ENCODE measurements at regions not wholly inside any gene's neighbourhood (a gene's known extent, or its start where the extent isn't known, plus 50 kb on each side); places are given as distances from the start of the nearest gene placed in this dataset.
A peak's percentile ranks its signal among the peaks of the same experiment; 100 is the strongest.

DNA sequence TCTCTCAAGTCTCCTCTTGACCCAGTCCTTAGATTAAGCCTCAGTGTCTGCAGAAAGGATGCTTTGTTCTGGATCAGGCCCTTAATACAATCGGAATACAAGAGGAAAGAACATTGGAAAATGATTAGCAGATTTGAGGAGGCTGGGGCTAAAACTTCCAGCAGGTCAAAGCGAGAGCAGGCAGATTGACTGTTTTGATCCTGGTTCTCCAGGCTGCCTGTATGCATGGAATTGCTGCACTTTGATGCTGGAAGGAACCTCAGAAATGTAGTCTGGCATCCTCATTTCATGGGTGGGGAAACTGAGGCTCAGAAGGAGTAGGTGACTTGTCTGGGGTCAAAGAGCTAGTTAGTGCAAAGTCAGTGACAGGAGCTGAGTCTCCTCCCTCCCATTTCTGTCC lies 202.8 kb downstream of the EMX2 start:
- Histone ChIP-seq H4K8ac (ENCODE audit: low read depth, low read length) (no peak overlapping the region), H2BK15ac (ENCODE audit: low read length) (no peak overlapping the region)

DNA sequence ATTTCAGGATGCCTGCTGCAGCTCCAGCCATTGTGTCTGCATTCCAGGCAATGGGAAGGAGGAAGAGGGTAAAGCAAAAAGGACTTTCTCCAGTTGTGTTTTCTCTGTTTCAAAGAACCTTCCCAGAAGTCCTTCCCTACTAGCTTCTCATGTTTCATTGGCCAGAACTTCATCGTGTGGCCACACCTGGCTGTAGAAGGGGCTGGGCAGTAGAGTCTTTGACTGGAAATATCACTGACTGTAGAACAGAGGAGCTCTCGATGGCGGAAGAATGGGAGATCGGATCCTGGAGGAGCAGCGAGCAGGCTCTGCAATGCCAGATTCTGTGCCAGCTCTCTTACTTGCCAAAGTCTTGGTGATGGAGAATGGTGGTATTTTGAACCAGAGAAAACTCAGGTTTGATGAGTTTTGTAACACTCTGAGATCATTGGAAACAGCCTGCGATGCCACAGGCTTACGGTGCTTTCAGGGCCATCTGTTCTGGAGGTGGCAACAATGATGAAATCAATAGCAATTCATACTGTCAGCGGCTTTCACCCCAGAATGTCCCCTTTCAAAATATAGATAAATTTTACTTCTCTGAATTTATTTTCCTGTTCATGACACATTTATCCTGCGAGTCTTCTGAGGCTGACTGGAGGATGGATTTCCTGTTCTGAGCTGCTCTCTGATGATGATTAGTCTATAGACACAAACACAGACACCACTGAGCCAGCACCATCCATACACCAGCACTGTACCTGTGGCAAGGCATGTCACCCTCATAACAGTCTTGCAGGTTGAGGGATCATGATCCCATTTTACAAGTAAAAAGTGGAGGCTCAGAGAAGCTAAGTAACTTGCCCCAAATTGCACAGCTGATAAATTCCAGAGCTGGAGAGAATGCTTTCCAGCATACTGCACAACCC lies 204.2 kb downstream of the EMX2 start:
- Histone ChIP-seq H4K91ac (ENCODE audit: low read depth, low read length, poor library complexity) (no peak overlapping the region), H2AK5ac (ENCODE audit: low read depth, low read length) (peak overlapping the region; percentile 9), H3K4me3 (ENCODE audit: low read length in 2 of 2) (no peak overlapping the region), H3K4me1 (ENCODE audit: control insufficient read depth in 2 of 2, insufficient read depth in 1 of 2, low read depth in 1 of 2, low read length in 2 of 2) (no peaks in the 10 kb centered on the region), H3K4me2 (ENCODE audit: insufficient read depth, low read length, poor library complexity, severe bottlenecking) (no peak overlapping the region), H2BK120ac (ENCODE audit: low read depth, low read length) (no peak overlapping the region), H3K9ac (ENCODE audit: low read depth, low read length, poor library complexity) (no peak overlapping the region), H3K79me1 (ENCODE audit: low read depth, low read length) (no peaks in the 10 kb centered on the region), H3K36me3 (replicated peaks in 1 of 2; ENCODE audit: control insufficient read depth in 2 of 2, insufficient read depth in 2 of 2, low read length in 2 of 2) (no peaks in the 10 kb centered on the region), H3K18ac (ENCODE audit: low read length) (no peak overlapping the region), H3K9me3 (replicated peaks in 1 of 2; ENCODE audit: control insufficient read depth in 2 of 2, insufficient read depth in 1 of 2, low read depth in 1 of 2, low read length in 2 of 2) (no peaks in the 10 kb centered on the region), H3K4ac (ENCODE audit: low read length) (no peak overlapping the region), H3K27me3 (ENCODE audit: control insufficient read depth in 3 of 3, insufficient read depth in 3 of 3, low read depth in 1 of 3, low read length in 3 of 3) (no peaks in the 10 kb centered on the region), H2AFZ (ENCODE audit: low read length) (no peak overlapping the region), H2BK12ac (ENCODE audit: low read length) (no peak overlapping the region), H3K14ac (ENCODE audit: low read length) (no peak overlapping the region), H3K27ac (replicated peaks; ENCODE audit: low read length) (no peak overlapping the region), H2BK5ac (ENCODE audit: low read length) (no peak overlapping the region), H2BK15ac (ENCODE audit: low read length) (no peak overlapping the region), H4K8ac (ENCODE audit: low read depth, low read length) (no peak overlapping the region), H3K23ac (ENCODE audit: low read depth, low read length, poor library complexity) (no peak overlapping the region)
- no CpG with 5 or more reads among the region's 9 CpGs for WGBS, 2 donors (ENCODE audit: extremely low coverage in 2 of 2, insufficient read length in 2 of 2, insufficient replicate concordance in 1 of 2)
- no peak for DNase-seq (ENCODE audit: low spot score)

More for the DNA sequence above, 202.8 kb downstream of the EMX2 start:
- Histone ChIP-seq H3K4me2 (ENCODE audit: insufficient read depth, low read length, poor library complexity, severe bottlenecking) (no peak overlapping the region), H2BK5ac (ENCODE audit: low read length) (no peak overlapping the region), H3K4ac (ENCODE audit: low read length) (no peak overlapping the region), H3K4me3 (ENCODE audit: low read length in 2 of 2) (no peak overlapping the region), H4K91ac (ENCODE audit: low read depth, low read length, poor library complexity) (no peak overlapping the region), H3K27me3 (ENCODE audit: control insufficient read depth in 3 of 3, insufficient read depth in 3 of 3, low read depth in 1 of 3, low read length in 3 of 3) (no peaks in the 10 kb centered on the region), H2BK120ac (ENCODE audit: low read depth, low read length) (no peak overlapping the region), H3K9me3 (replicated peaks in 1 of 2; ENCODE audit: control insufficient read depth in 2 of 2, insufficient read depth in 1 of 2, low read depth in 1 of 2, low read length in 2 of 2) (no peaks in the 10 kb centered on the region), H2BK12ac (ENCODE audit: low read length) (no peak overlapping the region), H3K27ac (replicated peaks; ENCODE audit: low read length) (no peak overlapping the region), H3K9ac (ENCODE audit: low read depth, low read length, poor library complexity) (no peak overlapping the region), H2AFZ (ENCODE audit: low read length) (no peak overlapping the region), H2AK5ac (ENCODE audit: low read depth, low read length) (no peak overlapping the region), H3K36me3 (replicated peaks in 1 of 2; ENCODE audit: control insufficient read depth in 2 of 2, insufficient read depth in 2 of 2, low read length in 2 of 2) (no peaks in the 10 kb centered on the region), H3K4me1 (ENCODE audit: control insufficient read depth in 2 of 2, insufficient read depth in 1 of 2, low read depth in 1 of 2, low read length in 2 of 2) (peaks cover 0 to 7% of the 10 kb centered on the region in 2 donors), H3K18ac (ENCODE audit: low read length) (no peak overlapping the region), H3K14ac (ENCODE audit: low read length) (no peak overlapping the region), H3K79me1 (ENCODE audit: low read depth, low read length) (no peaks in the 10 kb centered on the region), H3K23ac (ENCODE audit: low read depth, low read length, poor library complexity) (no peak overlapping the region)
- DNase-seq (ENCODE audit: low spot score): no peak
- WGBS, 2 donors (ENCODE audit: extremely low coverage in 2 of 2, insufficient read length in 2 of 2, insufficient replicate concordance in 1 of 2): no CpG with 5 or more reads among the region's 2 CpGs

DNA sequence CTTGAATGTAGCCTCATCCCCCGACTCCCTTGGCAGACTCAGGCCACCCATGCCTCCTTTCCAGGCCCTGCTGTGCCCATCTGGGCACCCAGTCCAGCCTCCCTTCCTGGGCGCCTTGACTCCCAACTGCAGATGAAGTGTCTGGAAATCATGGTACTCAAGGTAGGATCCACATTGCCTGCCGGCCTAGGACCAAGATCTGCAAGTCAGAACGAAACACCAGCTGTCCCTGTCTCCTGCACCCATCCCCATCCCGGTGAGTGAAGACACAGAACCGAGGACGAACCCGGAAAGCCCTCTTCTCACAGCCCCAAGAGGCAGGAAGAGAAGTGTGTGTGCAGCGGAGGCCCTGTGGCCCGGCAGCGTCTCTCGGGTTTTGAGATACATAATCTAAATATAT lies 205.1 kb downstream of the EMX2 start:
- no peak overlapping the region for H3K27ac ChIP-seq (replicated peaks; ENCODE audit: low read length)
- H3K27me3 ChIP-seq (ENCODE audit: control insufficient read depth in 3 of 3, insufficient read depth in 3 of 3, low read depth in 1 of 3, low read length in 3 of 3): no peaks in the 10 kb centered on the region
- H4K8ac ChIP-seq (ENCODE audit: low read depth, low read length): no peak overlapping the region
- no peak overlapping the region for H3K4ac ChIP-seq (ENCODE audit: low read length)
- H2AK5ac ChIP-seq (ENCODE audit: low read depth, low read length): no peak overlapping the region
- H2AFZ ChIP-seq (ENCODE audit: low read length): no peak overlapping the region
- H3K4me1 ChIP-seq (ENCODE audit: control insufficient read depth in 2 of 2, insufficient read depth in 1 of 2, low read depth in 1 of 2, low read length in 2 of 2): no peaks in the 10 kb centered on the region
- H2BK120ac ChIP-seq (ENCODE audit: low read depth, low read length): no peak overlapping the region
- no peak overlapping the region for H2BK12ac ChIP-seq (ENCODE audit: low read length)
- H2BK15ac ChIP-seq (ENCODE audit: low read length): no peak overlapping the region
- no peak overlapping the region for H4K91ac ChIP-seq (ENCODE audit: low read depth, low read length, poor library complexity)
- H3K9me3 ChIP-seq (replicated peaks in 1 of 2; ENCODE audit: control insufficient read depth in 2 of 2, insufficient read depth in 1 of 2, low read depth in 1 of 2, low read length in 2 of 2): no peaks in the 10 kb centered on the region
- no CpG with 5 or more reads among the region's 12 CpGs for WGBS, 2 donors (ENCODE audit: extremely low coverage in 2 of 2, insufficient read length in 2 of 2, insufficient replicate concordance in 1 of 2)
- H3K18ac ChIP-seq (ENCODE audit: low read length): no peak overlapping the region
- H3K14ac ChIP-seq (ENCODE audit: low read length): no peak overlapping the region
- no peak overlapping the region for H3K23ac ChIP-seq (ENCODE audit: low read depth, low read length, poor library complexity)
- DNase-seq (ENCODE audit: low spot score): no peak
- H3K9ac ChIP-seq (ENCODE audit: low read depth, low read length, poor library complexity): no peak overlapping the region
- no peaks in the 10 kb centered on the region for H3K79me1 ChIP-seq (ENCODE audit: low read depth, low read length)
- H3K4me3 ChIP-seq (ENCODE audit: low read length in 2 of 2): no peak overlapping the region
- no peaks in the 10 kb centered on the region for H3K36me3 ChIP-seq (replicated peaks in 1 of 2; ENCODE audit: control insufficient read depth in 2 of 2, insufficient read depth in 2 of 2, low read length in 2 of 2)
- H2BK5ac ChIP-seq (ENCODE audit: low read length): no peak overlapping the region
- H3K4me2 ChIP-seq (ENCODE audit: insufficient read depth, low read length, poor library complexity, severe bottlenecking): no peak overlapping the region

DNA sequence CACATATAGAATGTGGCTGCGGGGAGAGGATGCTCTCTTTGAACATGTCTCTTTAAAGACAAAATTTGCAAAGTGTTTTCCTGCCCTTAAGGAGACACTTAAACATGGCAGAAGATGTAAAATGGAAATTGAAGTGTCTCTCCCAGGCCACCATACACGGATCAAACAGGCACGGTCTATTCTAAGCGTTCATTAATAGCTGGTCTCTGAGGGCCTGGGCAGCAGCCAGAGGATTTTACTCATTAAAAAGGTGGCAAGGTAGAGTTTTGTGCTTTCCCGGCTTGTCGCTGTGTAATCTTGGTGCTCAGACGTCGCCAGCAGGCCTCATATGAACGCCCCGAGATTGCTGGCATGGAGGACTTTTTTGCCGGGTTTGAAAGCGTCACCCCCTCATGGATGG lies 205.5 kb downstream of the EMX2 start:
- no peak overlapping the region for H3K4me3 ChIP-seq (ENCODE audit: low read length in 2 of 2)
- H3K9me3 ChIP-seq (replicated peaks in 1 of 2; ENCODE audit: control insufficient read depth in 2 of 2, insufficient read depth in 1 of 2, low read depth in 1 of 2, low read length in 2 of 2): no peaks in the 10 kb centered on the region
- H2BK12ac ChIP-seq (ENCODE audit: low read length): no peak overlapping the region
- H2AFZ ChIP-seq (ENCODE audit: low read length): no peak overlapping the region
- no peak overlapping the region for H3K27ac ChIP-seq (replicated peaks; ENCODE audit: low read length)
- no peak overlapping the region for H4K8ac ChIP-seq (ENCODE audit: low read depth, low read length)
- no peak overlapping the region for H2BK15ac ChIP-seq (ENCODE audit: low read length)
- H3K14ac ChIP-seq (ENCODE audit: low read length): no peak overlapping the region
- no peak overlapping the region for H2AK5ac ChIP-seq (ENCODE audit: low read depth, low read length)
- no peak overlapping the region for H2BK120ac ChIP-seq (ENCODE audit: low read depth, low read length)
- H3K4me1 ChIP-seq (ENCODE audit: control insufficient read depth in 2 of 2, insufficient read depth in 1 of 2, low read depth in 1 of 2, low read length in 2 of 2): no peaks in the 10 kb centered on the region
- no peak overlapping the region for H2BK5ac ChIP-seq (ENCODE audit: low read length)
- no peak overlapping the region for H3K23ac ChIP-seq (ENCODE audit: low read depth, low read length, poor library complexity)
- no peak overlapping the region for H3K4me2 ChIP-seq (ENCODE audit: insufficient read depth, low read length, poor library complexity, severe bottlenecking)
- no peak overlapping the region for H3K18ac ChIP-seq (ENCODE audit: low read length)
- H3K36me3 ChIP-seq (replicated peaks in 1 of 2; ENCODE audit: control insufficient read depth in 2 of 2, insufficient read depth in 2 of 2, low read length in 2 of 2): no peaks in the 10 kb centered on the region
- H3K4ac ChIP-seq (ENCODE audit: low read length): no peak overlapping the region
- no CpG with 5 or more reads among the region's 12 CpGs for WGBS, 2 donors (ENCODE audit: extremely low coverage in 2 of 2, insufficient read length in 2 of 2, insufficient replicate concordance in 1 of 2)
- H3K79me1 ChIP-seq (ENCODE audit: low read depth, low read length): no peaks in the 10 kb centered on the region
- no peak overlapping the region for H4K91ac ChIP-seq (ENCODE audit: low read depth, low read length, poor library complexity)
- H3K27me3 ChIP-seq (ENCODE audit: control insufficient read depth in 3 of 3, insufficient read depth in 3 of 3, low read depth in 1 of 3, low read length in 3 of 3): no peaks in the 10 kb centered on the region
- no peak for DNase-seq (ENCODE audit: low spot score)
- no peak overlapping the region for H3K9ac ChIP-seq (ENCODE audit: low read depth, low read length, poor library complexity)
